BE2C (cell line): ENCODE measurements at regions not wholly inside any gene's neighbourhood (a gene's known extent, or its start where the extent isn't known, plus 50 kb on each side); places are given as distances from the start of the nearest gene placed in this dataset.

ENCODE experiments used
- DNase-seq: peaks from one replicate; pipeline ENCODE4 v3.0.0-alpha.2; 2020
- H3K27me3 ChIP-seq: fragments of 250-450 bp; sonication (Bioruptor Pico); 2 replicates; pipeline ENCODE4 v1.5.1; 2020; ENCODE audit warnings: mild to moderate bottlenecking
- H3K36me3 ChIP-seq: fragments of 250-450 bp; sonication (Bioruptor Pico); 2 replicates; pipeline ENCODE4 v1.5.1; 2020; ENCODE audit warnings: mild to moderate bottlenecking
- H3K4me1 ChIP-seq: fragments of 250-450 bp; sonication (Bioruptor Pico); 2 replicates; pipeline ENCODE4 v1.5.1; 2020
- H3K4me3 ChIP-seq: 2 replicates; pipeline ENCODE4 v1.5.1; 2011; ENCODE audit warnings: low read depth, low read length
- H3K9me3 ChIP-seq: fragments of 250-450 bp; sonication (Bioruptor Pico); 2 replicates; pipeline ENCODE4 v1.5.1; 2020
- TF ChIP-seq, protein P1 (sequence below): IDR thresholded peaks from 2 replicates; pipeline ENCODE4 v1.5.1; 2012; ENCODE audit warnings: mild to moderate bottlenecking, low read depth, low read length

DNA sequence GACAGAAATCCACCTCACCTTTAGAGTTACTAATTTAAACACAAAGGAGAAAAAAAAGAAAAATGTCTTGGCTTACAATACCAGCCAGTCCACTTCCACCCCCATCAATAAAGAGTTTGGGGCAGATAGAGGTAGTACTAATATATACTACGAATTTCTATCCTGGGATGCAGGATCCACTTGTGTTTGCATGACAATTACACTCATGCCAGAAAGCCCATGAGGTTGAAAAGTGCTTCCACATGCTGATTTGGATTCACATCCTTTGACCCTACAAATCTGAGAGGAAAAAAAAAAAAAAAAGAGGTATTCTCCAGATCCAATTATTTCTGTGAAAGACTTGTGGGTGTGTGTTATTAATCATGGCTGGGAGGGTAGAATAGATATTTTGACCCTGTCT lies 335.2 kb downstream of the SLITRK1 start:
- TF ChIP-seq, protein P1, sequence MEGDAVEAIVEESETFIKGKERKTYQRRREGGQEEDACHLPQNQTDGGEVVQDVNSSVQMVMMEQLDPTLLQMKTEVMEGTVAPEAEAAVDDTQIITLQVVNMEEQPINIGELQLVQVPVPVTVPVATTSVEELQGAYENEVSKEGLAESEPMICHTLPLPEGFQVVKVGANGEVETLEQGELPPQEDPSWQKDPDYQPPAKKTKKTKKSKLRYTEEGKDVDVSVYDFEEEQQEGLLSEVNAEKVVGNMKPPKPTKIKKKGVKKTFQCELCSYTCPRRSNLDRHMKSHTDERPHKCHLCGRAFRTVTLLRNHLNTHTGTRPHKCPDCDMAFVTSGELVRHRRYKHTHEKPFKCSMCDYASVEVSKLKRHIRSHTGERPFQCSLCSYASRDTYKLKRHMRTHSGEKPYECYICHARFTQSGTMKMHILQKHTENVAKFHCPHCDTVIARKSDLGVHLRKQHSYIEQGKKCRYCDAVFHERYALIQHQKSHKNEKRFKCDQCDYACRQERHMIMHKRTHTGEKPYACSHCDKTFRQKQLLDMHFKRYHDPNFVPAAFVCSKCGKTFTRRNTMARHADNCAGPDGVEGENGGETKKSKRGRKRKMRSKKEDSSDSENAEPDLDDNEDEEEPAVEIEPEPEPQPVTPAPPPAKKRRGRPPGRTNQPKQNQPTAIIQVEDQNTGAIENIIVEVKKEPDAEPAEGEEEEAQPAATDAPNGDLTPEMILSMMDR, result no peak
- no peaks in the 10 kb centered on the region for H3K36me3 ChIP-seq

GRCh38 chr13:83546476-83546875 lies 335.8 kb downstream of the SLITRK1 start:
- TF ChIP-seq, protein P1, result no peak
- Histone ChIP-seq H3K27me3 (no peaks in the 10 kb centered on the region), H3K4me3 (no peak overlapping the region), H3K36me3 (no peaks in the 10 kb centered on the region), H3K9me3 (no peaks in the 10 kb centered on the region), H3K4me1 (no peaks in the 10 kb centered on the region)
- no peak for DNase-seq

More for the DNA sequence above, 335.2 kb downstream of the SLITRK1 start:
- no peaks in the 10 kb centered on the region for H3K4me1 ChIP-seq
- no peak overlapping the region for H3K4me3 ChIP-seq
- no peaks in the 10 kb centered on the region for H3K9me3 ChIP-seq
- no peaks in the 10 kb centered on the region for H3K27me3 ChIP-seq
- no peak for DNase-seq

- Histone ChIP-seq H3K27me3 (no peaks in the 10 kb centered on the region), H3K4me3 (no peak overlapping the region), H3K9me3 (no peaks in the 10 kb centered on the region), H3K36me3 (no peaks in the 10 kb centered on the region), H3K4me1 (no peaks in the 10 kb centered on the region)
- TF ChIP-seq, protein P1, result no peak
- no peak for DNase-seq
These were observed 343.6 kb downstream of the SLITRK1 start for GRCh38 chr13:83538636-83539035.

GRCh38 chr13:83536941-83537340 lies 345.3 kb downstream of the SLITRK1 start:
- H3K27me3 ChIP-seq, result no peaks in the 10 kb centered on the region
- TF ChIP-seq, protein P1, result no peak
- no peaks in the 10 kb centered on the region for H3K9me3 ChIP-seq
- no peaks in the 10 kb centered on the region for H3K36me3 ChIP-seq
- no peaks in the 10 kb centered on the region for H3K4me1 ChIP-seq
- no peak overlapping the region for H3K4me3 ChIP-seq
- DNase-seq, result no peak

DNA sequence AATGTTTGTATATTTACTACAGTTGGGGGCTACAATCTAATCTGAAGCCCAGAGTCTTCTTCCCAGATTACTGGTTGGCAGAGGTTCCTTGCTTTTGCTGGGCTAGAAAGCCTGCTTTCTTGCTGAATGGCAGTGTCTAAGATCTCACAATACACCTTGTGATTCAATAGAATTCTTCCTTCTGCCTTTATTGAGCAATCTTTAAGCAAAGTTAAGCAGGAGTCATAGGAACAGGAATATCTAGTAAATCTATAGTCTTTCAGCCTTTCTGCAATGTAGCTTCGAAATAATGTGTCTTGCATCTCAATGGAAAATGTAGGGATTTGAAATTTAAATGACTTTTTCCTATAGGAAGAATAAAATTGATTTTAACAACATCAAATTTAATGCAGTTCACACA lies 346.1 kb downstream of the SLITRK1 start:
- H3K9me3 ChIP-seq, result no peaks in the 10 kb centered on the region
- H3K36me3 ChIP-seq, result no peaks in the 10 kb centered on the region
- H3K4me3 ChIP-seq, result no peak overlapping the region
- no peaks in the 10 kb centered on the region for H3K4me1 ChIP-seq
- TF ChIP-seq, protein P1, result no peak
- DNase-seq, result no peak
- no peaks in the 10 kb centered on the region; the same call in 1 of the 2 replicates for H3K27me3 ChIP-seq

DNA sequence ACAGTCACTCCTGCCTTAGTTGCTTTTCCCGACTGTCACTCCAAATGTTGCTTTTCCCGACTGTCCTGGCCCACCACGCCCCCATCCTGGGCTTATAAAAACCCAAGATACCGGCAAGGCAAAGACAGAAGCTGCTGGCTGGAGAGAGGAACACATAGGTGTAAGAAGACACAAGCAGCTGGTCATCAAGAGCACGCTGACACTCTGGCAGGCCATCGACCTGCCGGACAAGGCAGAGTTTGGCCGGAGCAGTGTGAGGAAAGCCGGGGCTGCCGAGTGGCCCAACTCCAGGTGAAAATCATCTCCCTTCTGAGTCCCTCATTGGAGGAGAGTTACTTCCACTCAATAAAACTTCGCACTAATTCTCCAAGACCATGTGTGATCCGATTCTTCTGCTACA lies 349.5 kb downstream of the SLITRK1 start:
- TF ChIP-seq, protein P1, result no peak
- DNase-seq, result no peak

More for the DNA sequence above, 349.5 kb downstream of the SLITRK1 start:
- H3K36me3 ChIP-seq, result no peaks in the 10 kb centered on the region
- no peaks in the 10 kb centered on the region for H3K4me1 ChIP-seq
- H3K27me3 ChIP-seq, result no peaks in the 10 kb centered on the region; the same call in 1 of the 2 replicates
- H3K4me3 ChIP-seq, result no peak overlapping the region
- no peaks in the 10 kb centered on the region for H3K9me3 ChIP-seq
